Hypothalamus (tissue), 51 donors: ENCODE measurements at regions not wholly inside any gene's neighbourhood (a gene's known extent, or its start where the extent isn't known, plus 50 kb on each side); places are given as distances from the start of the nearest gene placed in this dataset.

Experiments
- DNase-seq, 51 donors: peaks; one replicate each; lab custom pipeline; 2025; lab: John Stamatoyannopoulos, UW

- DNase-seq, result no peak
Observed at GRCh38 chr5:155587458-155587857, 573.9 kb downstream of the KIF4B start.

- no peak for DNase-seq
Observed at GRCh38 chr5:155591273-155591672, 577.7 kb downstream of the KIF4B start.

GRCh38 chr5:155594270-155594669 lies 580.7 kb downstream of the KIF4B start:
- DNase-seq, result no peak

GRCh38 chr5:155595791-155596190 lies 582.2 kb downstream of the KIF4B start:
- DNase-seq, result no peak

- no peak for DNase-seq
Observed at GRCh38 chr5:155598552-155598951, 585.0 kb downstream of the KIF4B start.

- DNase-seq, result no peak
Observed at GRCh38 chr5:155605920-155606319, 592.4 kb downstream of the KIF4B start.

GRCh38 chr5:155616779-155617392 lies 603.3 kb downstream of the KIF4B start:
- DNase-seq, result peak in 29 of 51 donors; percentile 0 to 50 (median 10)

GRCh38 chr5:155619688-155620087 lies 606.1 kb downstream of the KIF4B start:
- DNase-seq, result no peak

- no peak for DNase-seq
Observed at GRCh38 chr5:155620821-155621410, 607.4 kb downstream of the KIF4B start.

GRCh38 chr5:155624597-155625241 lies 611.2 kb downstream of the KIF4B start:
- DNase-seq, result no peak

GRCh38 chr5:155625315-155625714 lies 611.8 kb downstream of the KIF4B start:
- DNase-seq, result no peak

GRCh38 chr5:155625897-155626543 lies 612.5 kb downstream of the KIF4B start:
- DNase-seq, result no peak

GRCh38 chr5:155626592-155626991 lies 613.0 kb downstream of the KIF4B start:
- DNase-seq, result no peak

- no peak for DNase-seq
Observed at GRCh38 chr5:155628346-155628745, 614.8 kb downstream of the KIF4B start.

- DNase-seq, result no peak
Observed at GRCh38 chr5:155629597-155629996, 616.0 kb downstream of the KIF4B start.

- DNase-seq, result no peak
Observed at GRCh38 chr5:155631116-155631515, 617.6 kb downstream of the KIF4B start.

- DNase-seq, result no peak
Observed at GRCh38 chr5:155633338-155633957, 619.9 kb downstream of the KIF4B start.

GRCh38 chr5:155649666-155650065 lies 636.1 kb downstream of the KIF4B start:
- DNase-seq, result no peak

GRCh38 chr5:155655569-155655968 lies 642.0 kb downstream of the KIF4B start:
- DNase-seq, result no peak

GRCh38 chr5:155661859-155662258 lies 648.3 kb downstream of the KIF4B start:
- no peak for DNase-seq

GRCh38 chr5:155665361-155665760 lies 651.8 kb downstream of the KIF4B start:
- DNase-seq, result no peak
